HEK293T (cell line): ENCODE measurements at regions not wholly inside any gene's neighbourhood (a gene's known extent, or its start where the extent isn't known, plus 50 kb on each side); places are given as distances from the start of the nearest gene placed in this dataset.

Experiments
- CTCF ChIA-PET: fragments of 350-600 bp; formaldehyde crosslinking; extraction: SDS; loops from one replicate; lab custom pipeline; 2021; ENCODE audit warnings: antibody characterized with exemption, inconsistent platforms; lab: Yijun Ruan, JAX
- POLR2A ChIA-PET: fragments of 350-600 bp; formaldehyde crosslinking; extraction: SDS; loops from one replicate; lab custom pipeline; 2020; ENCODE audit warnings: antibody characterized with exemption, inconsistent platforms; lab: Yijun Ruan, JAX
- DNase-seq: peaks from one replicate; pipeline ENCODE4 v3.0.0; 2012; ENCODE audit warnings: mixed read lengths; ENCODE audit errors: extremely low spot score
- ARNT ChIP-seq: fragments of 450-650 bp; IDR thresholded peaks from 2 replicates; pipeline ENCODE4 v1.6.1; 2017; ENCODE audit warnings: mild to moderate bottlenecking
- BHLHE40 ChIP-seq: fragments of 450-650 bp; IDR thresholded peaks from 2 replicates; pipeline ENCODE4 v1.6.1; 2016; ENCODE audit warnings: mild to moderate bottlenecking, moderate library complexity, borderline replicate concordance
- CTBP1 ChIP-seq: fragments of 450-650 bp; IDR thresholded peaks from 2 replicates; pipeline ENCODE4 v1.6.1; 2016; ENCODE audit warnings: borderline replicate concordance
- ELF4 ChIP-seq: fragments of 450-650 bp; IDR thresholded peaks from 2 replicates; pipeline ENCODE4 v1.6.1; 2017; ENCODE audit warnings: antibody characterized with exemption
- FOXA1 ChIP-seq: fragments of 450-650 bp; IDR thresholded peaks from 2 replicates; pipeline ENCODE4 v1.6.1; 2016; ENCODE audit warnings: mild to moderate bottlenecking
- FOXK2 ChIP-seq: fragments of 450-650 bp; IDR thresholded peaks from 2 replicates; pipeline ENCODE4 v1.6.1; 2016; ENCODE audit warnings: mild to moderate bottlenecking
- FOXM1 ChIP-seq: fragments of 450-650 bp; IDR thresholded peaks from 2 replicates; pipeline ENCODE4 v1.6.1; 2017; ENCODE audit warnings: mild to moderate bottlenecking, borderline replicate concordance
- HDGF ChIP-seq: fragments of 450-650 bp; IDR thresholded peaks from 2 replicates; pipeline ENCODE4 v1.6.1; 2017; ENCODE audit warnings: antibody characterized with exemption, borderline replicate concordance
- L3MBTL2 ChIP-seq: fragments of 450-650 bp; conservative IDR thresholded peaks from 2 replicates; pipeline ENCODE4 v1.6.1; 2016; ENCODE audit warnings: mild to moderate bottlenecking
- LEF1 ChIP-seq: fragments of 450-650 bp; IDR thresholded peaks from 2 replicates; pipeline ENCODE4 v1.6.1; 2017; ENCODE audit warnings: mild to moderate bottlenecking, borderline replicate concordance
- NFRKB ChIP-seq: fragments of 450-650 bp; IDR thresholded peaks from 2 replicates; pipeline ENCODE4 v1.6.1; 2016; ENCODE audit warnings: mild to moderate bottlenecking, moderate library complexity
- SP1 ChIP-seq: fragments of 450-650 bp; IDR thresholded peaks from 2 replicates; pipeline ENCODE4 v1.6.1; 2017
- SUZ12 ChIP-seq: fragments of 450-650 bp; IDR thresholded peaks from 2 replicates; pipeline ENCODE4 v1.6.1; 2016; ENCODE audit warnings: mild to moderate bottlenecking
- TARDBP ChIP-seq: fragments of 450-650 bp; IDR thresholded peaks from 2 replicates; pipeline ENCODE4 v1.6.1; 2016
- ZNF384 ChIP-seq: fragments of 450-650 bp; IDR thresholded peaks from 2 replicates; pipeline ENCODE4 v1.6.1; 2016
- TF ChIP-seq, protein P1 (sequence below): fragments of 450-650 bp; IDR thresholded peaks from 2 replicates; pipeline ENCODE4 v1.6.1; 2016

DNA sequence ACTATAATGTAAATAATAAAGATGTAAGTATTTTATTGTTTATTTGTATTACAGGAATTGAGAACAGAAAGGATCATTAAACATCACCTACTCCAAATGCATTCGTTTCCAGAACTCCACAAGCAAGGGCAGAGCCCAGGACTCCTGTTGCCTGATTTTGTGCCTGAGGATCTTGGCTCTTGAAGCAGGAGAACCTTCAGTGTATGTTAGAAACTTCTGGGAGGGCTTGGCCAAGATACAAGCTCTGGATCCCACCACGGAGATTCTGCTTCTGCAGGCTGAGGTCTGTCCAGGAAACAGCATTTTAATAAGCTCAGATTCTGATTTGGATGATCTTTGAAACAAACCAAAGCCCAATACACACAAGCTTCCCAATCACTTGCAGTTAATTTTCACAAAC, 142.4 kb upstream of the SOX11 start:
- no peak for DNase-seq
- POLR2A ChIA-PET: no interaction called here
- CTCF ChIA-PET: no interaction called here
- TF ChIP-seq ZNF384: no peak
- no peak for TF ChIP-seq HDGF
- no peak for TF ChIP-seq ELF4
- no peak for TF ChIP-seq TARDBP
- no peak for TF ChIP-seq CTBP1

DNA sequence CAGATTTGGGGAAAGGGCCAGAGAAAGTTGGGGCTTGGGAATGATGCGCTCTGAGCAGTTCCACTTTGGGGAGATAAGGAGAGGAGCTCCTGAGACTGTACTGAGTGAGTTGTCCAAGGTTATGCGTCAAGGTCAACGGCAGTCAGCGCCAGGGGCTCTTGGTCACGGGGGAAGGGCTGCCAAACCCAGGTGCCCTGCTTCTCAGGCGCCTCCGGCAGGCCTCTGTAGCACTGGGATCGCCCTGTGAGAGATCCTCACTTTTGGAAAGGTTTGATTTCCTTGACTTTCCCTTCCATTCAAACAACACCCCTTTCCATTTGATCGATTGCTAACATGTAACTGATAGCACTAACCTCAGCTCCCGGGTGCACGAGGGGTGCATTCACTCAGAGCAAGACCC, 136.5 kb upstream of the SOX11 start:
- ChIA-PET CTCF (no interaction called here), POLR2A (no interaction called here)
- DNase-seq: no peak
- no peak for TF ChIP-seq NFRKB
- no peak for TF ChIP-seq CTBP1
- TF ChIP-seq, protein P1, sequence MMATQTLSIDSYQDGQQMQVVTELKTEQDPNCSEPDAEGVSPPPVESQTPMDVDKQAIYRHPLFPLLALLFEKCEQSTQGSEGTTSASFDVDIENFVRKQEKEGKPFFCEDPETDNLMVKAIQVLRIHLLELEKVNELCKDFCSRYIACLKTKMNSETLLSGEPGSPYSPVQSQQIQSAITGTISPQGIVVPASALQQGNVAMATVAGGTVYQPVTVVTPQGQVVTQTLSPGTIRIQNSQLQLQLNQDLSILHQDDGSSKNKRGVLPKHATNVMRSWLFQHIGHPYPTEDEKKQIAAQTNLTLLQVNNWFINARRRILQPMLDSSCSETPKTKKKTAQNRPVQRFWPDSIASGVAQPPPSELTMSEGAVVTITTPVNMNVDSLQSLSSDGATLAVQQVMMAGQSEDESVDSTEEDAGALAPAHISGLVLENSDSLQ: no peak
- TF ChIP-seq FOXM1: no peak
- no peak for TF ChIP-seq LEF1
- TF ChIP-seq FOXA1: no peak
- TF ChIP-seq L3MBTL2: no peak
- TF ChIP-seq HDGF: no peak
- no peak for TF ChIP-seq SP1
- TF ChIP-seq SUZ12: no peak
- no peak for TF ChIP-seq BHLHE40
- no peak for TF ChIP-seq ARNT
- no peak for TF ChIP-seq ELF4
- no peak for TF ChIP-seq TARDBP
- TF ChIP-seq FOXK2: no peak

DNA sequence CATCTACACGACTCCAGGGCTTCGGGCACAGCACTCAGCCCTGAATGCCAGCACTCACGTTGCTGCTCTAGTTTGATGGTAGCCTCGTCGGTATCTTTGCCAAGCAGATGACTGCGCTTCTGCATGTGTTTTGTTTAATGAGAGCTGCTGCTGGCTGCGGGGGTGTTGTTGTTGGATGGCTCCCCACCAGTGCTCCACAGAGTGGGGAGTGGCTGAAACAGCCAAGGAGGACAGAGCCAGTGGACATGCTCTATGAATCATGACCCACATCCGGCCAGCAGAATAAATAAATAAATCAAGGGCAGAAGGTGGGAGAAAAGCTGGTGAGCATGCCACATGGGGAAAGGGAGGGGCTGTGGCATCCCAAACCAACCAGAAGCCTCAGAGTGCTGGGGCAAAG, 131.2 kb upstream of the SOX11 start:
- ChIA-PET CTCF (no interaction called here), POLR2A (no interaction called here)
- no peak for DNase-seq

DNA sequence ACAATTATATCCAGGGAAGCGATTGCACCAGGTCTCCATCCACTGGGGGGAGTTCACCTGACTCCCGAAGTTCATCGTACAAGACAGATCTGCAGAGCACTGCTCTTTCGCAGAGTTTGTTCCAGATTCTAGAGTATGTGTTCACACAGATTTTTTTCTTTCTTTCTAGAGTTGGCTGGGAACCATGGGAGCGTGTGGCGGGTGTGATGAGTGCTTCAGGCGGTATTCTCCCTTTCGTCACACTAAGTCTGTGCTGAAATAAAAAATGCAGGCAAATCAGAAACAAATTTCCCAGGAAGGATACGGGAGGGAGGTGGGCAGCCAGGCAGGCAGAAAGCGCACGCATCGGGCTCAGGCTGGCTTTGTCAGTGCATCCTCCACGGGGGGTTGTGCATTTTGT, 129.8 kb upstream of the SOX11 start:
- POLR2A ChIA-PET: no interaction called here
- DNase-seq: no peak
- CTCF ChIA-PET: no interaction called here
- TF ChIP-seq ZNF384 (no peak), SUZ12 (no peak), HDGF (no peak), FOXA1 (no peak), LEF1 (no peak)

More for the DNA sequence above, 131.2 kb upstream of the SOX11 start:
- TF ChIP-seq FOXK2 (no peak), FOXA1 (no peak), SUZ12 (no peak), ZNF384 (no peak), SP1 (no peak), FOXM1 (no peak), ELF4 (no peak), L3MBTL2 (no peak), CTBP1 (no peak), BHLHE40 (no peak), HDGF (no peak), LEF1 (no peak), NFRKB (no peak), ARNT (no peak), TARDBP (no peak)
- TF ChIP-seq, protein P1: no peak

DNA sequence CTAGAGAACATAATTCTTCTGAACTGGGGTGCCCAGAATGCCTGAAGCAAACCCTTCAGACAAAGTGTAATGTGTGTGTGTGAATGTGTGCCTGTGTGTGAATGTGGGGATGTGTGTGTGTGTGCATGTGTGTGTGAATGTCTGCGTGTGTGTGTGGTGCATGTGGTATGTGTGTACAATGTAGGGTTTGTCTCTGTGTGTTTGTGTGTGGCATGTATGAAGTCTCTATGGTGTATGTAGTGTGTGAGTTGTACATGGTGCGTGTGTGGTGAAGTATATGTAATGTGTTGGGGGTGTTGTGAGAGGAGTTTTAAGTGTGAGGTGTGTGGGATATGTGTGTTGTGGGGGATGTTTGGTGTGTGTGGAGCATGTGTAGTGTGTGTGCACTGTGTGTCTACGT, 129.3 kb upstream of the SOX11 start:
- ChIA-PET POLR2A (no interaction called here), CTCF (no interaction called here)
- no peak for DNase-seq
- TF ChIP-seq ELF4 (no peak), TARDBP (no peak), HDGF (no peak), ARNT (no peak), FOXK2 (no peak), L3MBTL2 (no peak), BHLHE40 (no peak), SP1 (no peak), CTBP1 (no peak), FOXA1 (no peak), NFRKB (no peak), ZNF384 (no peak), LEF1 (no peak)

DNA sequence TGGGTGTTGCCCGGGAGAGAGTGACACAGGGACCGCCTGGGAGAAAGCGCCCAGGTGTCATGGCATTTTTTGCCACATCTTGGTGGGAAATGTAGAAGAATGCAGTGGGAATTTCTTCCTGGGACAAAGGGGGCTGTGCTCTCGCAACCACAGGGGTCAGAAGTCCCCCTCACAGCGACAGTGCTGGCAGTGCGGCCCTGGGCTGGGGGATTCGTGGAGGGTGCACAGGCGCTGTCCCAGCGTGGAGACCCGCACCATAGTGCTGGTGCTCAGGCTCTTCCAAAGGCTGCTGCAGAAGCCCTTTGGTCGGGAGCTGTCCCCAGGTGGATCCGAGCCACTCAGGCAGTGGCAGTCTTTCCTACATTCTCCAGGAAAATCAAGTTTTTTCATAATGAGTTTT, 128.8 kb upstream of the SOX11 start:
- TF ChIP-seq SP1: no peak
- TF ChIP-seq, protein P1: no peak
- TF ChIP-seq BHLHE40: no peak
- TF ChIP-seq ZNF384: no peak
- TF ChIP-seq LEF1: no peak
- TF ChIP-seq FOXK2: no peak
- no peak for TF ChIP-seq NFRKB
- no peak for TF ChIP-seq FOXA1
- no peak for TF ChIP-seq SUZ12
- no peak for TF ChIP-seq L3MBTL2
- DNase-seq: no peak
- POLR2A ChIA-PET: no interaction called here
- CTCF ChIA-PET: no interaction called here

DNA sequence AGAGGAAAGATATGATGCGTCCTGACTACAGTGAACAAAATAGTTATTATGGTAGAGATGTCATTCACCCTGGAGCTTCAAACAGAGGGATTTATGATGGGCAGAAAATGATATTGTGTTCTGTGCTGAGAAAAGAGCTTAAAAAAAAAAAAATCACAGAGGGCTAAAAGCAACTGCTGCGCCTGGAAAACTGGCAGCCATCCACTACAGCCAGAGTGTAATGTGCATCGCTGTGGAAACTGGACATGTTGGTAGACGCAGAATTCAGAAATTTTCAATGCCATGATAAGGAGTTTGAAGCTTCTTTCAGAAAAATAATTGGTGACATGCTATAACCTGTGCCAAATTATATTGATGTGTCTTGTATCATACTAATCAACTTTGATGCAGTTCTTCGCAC, 122.9 kb upstream of the SOX11 start:
- ChIA-PET CTCF (no interaction called here), POLR2A (no interaction called here)
- no peak for TF ChIP-seq FOXK2
- no peak for TF ChIP-seq NFRKB
- no peak for TF ChIP-seq CTBP1
- no peak for TF ChIP-seq HDGF
- no peak for TF ChIP-seq BHLHE40
- TF ChIP-seq LEF1: no peak
- no peak for TF ChIP-seq FOXA1
- TF ChIP-seq ARNT: no peak
- TF ChIP-seq ELF4: no peak
- no peak for TF ChIP-seq SP1
- no peak for TF ChIP-seq FOXM1
- TF ChIP-seq, protein P1: no peak
- TF ChIP-seq L3MBTL2: no peak
- TF ChIP-seq ZNF384: no peak
- no peak for TF ChIP-seq SUZ12
- DNase-seq: no peak
